Right ventricle myocardium superior (tissue), 1 donor: ENCODE measurements at regions not wholly inside any gene's neighbourhood (a gene's known extent, or its start where the extent isn't known, plus 50 kb on each side); places are given as distances from the start of the nearest gene placed in this dataset.

ENCODE experiments used
- ATAC-seq: fragments of 200-7000 bp; cut with Tn5 transposase; one replicate; pipeline ENCODE4 v1.9.1; 2020; ENCODE audit warnings: mild to moderate bottlenecking; ENCODE audit not compliant: poor library complexity
- DNase-seq: peaks from one replicate; pipeline ENCODE4 v3.0.0-alpha.2; 2020
- intact Hi-C: fragments of 100-400 bp; cut with DNase I; formaldehyde crosslinking; loops from one replicate; pipeline ENCODE4 v1.11.2; 2022
- donor health status: DM: no; HTN: yes; CAD: no; lungs with severe emphysema.

GRCh38 chr7:1331561-1332467 lies 99.1 kb downstream of the UNCX start:
- intact Hi-C loops, result no loop called here
- DNase-seq (peak; percentile 28), ATAC-seq (no peak)

- intact Hi-C loops, result no loop called here
- no peak for ATAC-seq
- no peak for DNase-seq
These were observed 103.8 kb downstream of the UNCX start for GRCh38 chr7:1336509-1336908.

GRCh38 chr7:1339611-1340010 lies 106.9 kb downstream of the UNCX start:
- DNase-seq, result peak; percentile 12
- no peak for ATAC-seq
- intact Hi-C loops, result no loop called here

GRCh38 chr7:1340031-1340430 lies 107.4 kb downstream of the UNCX start:
- ATAC-seq, result no peak

GRCh38 chr7:1340461-1341360 lies 108.0 kb downstream of the UNCX start:
- peak; percentile 34 for DNase-seq
- intact Hi-C loops, result no loop called here
- no peak for ATAC-seq

More at GRCh38 chr7:1340031-1340430, 107.4 kb downstream of the UNCX start:
- DNase-seq, result peak; percentile 3
- intact Hi-C loops, result no loop called here

GRCh38 chr7:1341361-1342089 lies 108.9 kb downstream of the UNCX start:
- ATAC-seq, result no peak
- peak; percentile 18 for DNase-seq
- intact Hi-C loops, result no loop called here

GRCh38 chr7:1342090-1342640 lies 109.5 kb downstream of the UNCX start:
- DNase-seq (peak; percentile 21), ATAC-seq (no peak)
- intact Hi-C loops, result no loop called here

- intact Hi-C loops, result no loop called here
- DNase-seq (peak; percentile 23), ATAC-seq (no peak)
These were observed 110.9 kb downstream of the UNCX start for GRCh38 chr7:1343551-1343950.

GRCh38 chr7:1344421-1344820 lies 111.7 kb downstream of the UNCX start:
- intact Hi-C loops, result no loop called here
- DNase-seq (peak; percentile 11), ATAC-seq (no peak)

- intact Hi-C loops, result no loop called here
- ATAC-seq (no peak), DNase-seq (peak; percentile 17)
These were observed 112.5 kb downstream of the UNCX start for GRCh38 chr7:1344981-1345701.

- ATAC-seq (no peak), DNase-seq (peak; percentile 29)
- intact Hi-C loops, result no loop called here
These were observed 113.2 kb downstream of the MICALL2 start for GRCh38 chr7:1345796-1346755.

- intact Hi-C loops, result no loop called here
- DNase-seq (peak; percentile 9), ATAC-seq (no peak)
These were observed 112.4 kb downstream of the MICALL2 start for GRCh38 chr7:1346851-1347250.

GRCh38 chr7:1348096-1348822 lies 111.0 kb downstream of the MICALL2 start:
- ATAC-seq (no peak), DNase-seq (peak; percentile 13)
- intact Hi-C loops, result no loop called here

GRCh38 chr7:1348823-1349335 lies 110.4 kb downstream of the MICALL2 start:
- ATAC-seq, result no peak
- peak; percentile 18 for DNase-seq
- intact Hi-C loops, result no loop called here

GRCh38 chr7:1349351-1349761 lies 109.9 kb downstream of the MICALL2 start:
- peak; percentile 20 for DNase-seq
- intact Hi-C loops, result no loop called here
- no peak for ATAC-seq
